ENCODE measurements at regions not wholly inside any gene's neighbourhood (a gene's known extent, or its start where the extent isn't known, plus 50 kb on each side); places are given as distances from the start of the nearest gene placed in this dataset.

GRCh38 chr3:106176734-106177133 lies 307.9 kb upstream of the CBLB start:
- Histone ChIP-seq H3K36me3 (ENCODE audit: control insufficient read depth in 4 of 4, insufficient read depth in 3 of 4, low read depth in 1 of 4, low read length in 3 of 4) (no peaks in the 10 kb centered on the region), H3K9ac (ENCODE audit: low read depth in 1 of 2, low read length in 2 of 2) (no peak overlapping the region), H3K9me3 (ENCODE audit: control insufficient read depth in 4 of 4, low read length in 3 of 4) (no peaks in the 10 kb centered on the region), H3K4me1 (ENCODE audit: control insufficient read depth in 4 of 4, insufficient read depth in 4 of 4, low read length in 3 of 4) (peaks cover 0 to 4% (median 2%) of the 10 kb centered on the region in 4 donors), H3K27ac (ENCODE audit: low read depth in 1 of 2, low read length in 2 of 2) (no peak overlapping the region), H3K4me3 (ENCODE audit: low read depth in 1 of 3, low read length in 3 of 3) (no peak overlapping the region), H3K27me3 (ENCODE audit: control insufficient read depth in 4 of 4, insufficient read depth in 4 of 4, low read length in 3 of 4) (peaks cover 0 to 2% (median 0%) of the 10 kb centered on the region in 4 donors)
- DNase-seq (ENCODE audit: low spot score), result no peak
- TF ChIP-seq FOXA2 (IDR thresholded peaks at IDR 0.05) (no peak), CTCF (IDR thresholded peaks at IDR 0.05; ENCODE audit: low read depth, low read length, missing input control) (no peak), HNF4G (IDR thresholded peaks at IDR 0.05) (no peak), FOXA1 (IDR thresholded peaks at IDR 0.05) (no peak), TAF1 (conservative IDR thresholded peaks at IDR 0.05) (no peak), ZBTB33 (IDR thresholded peaks at IDR 0.05) (no peak), YY1 (IDR thresholded peaks at IDR 0.05) (no peak), GABPA (IDR thresholded peaks at IDR 0.05 in 1 of 2, conservative IDR thresholded peaks at IDR 0.05 in 1 of 2) (no peak), EGR1 (IDR thresholded peaks at IDR 0.05; ENCODE audit: low read depth in 2 of 2) (no peak), SP1 (IDR thresholded peaks at IDR 0.05) (no peak), RAD21 (IDR thresholded peaks at IDR 0.05) (no peak)
- TF ChIP-seq, protein P1, sequence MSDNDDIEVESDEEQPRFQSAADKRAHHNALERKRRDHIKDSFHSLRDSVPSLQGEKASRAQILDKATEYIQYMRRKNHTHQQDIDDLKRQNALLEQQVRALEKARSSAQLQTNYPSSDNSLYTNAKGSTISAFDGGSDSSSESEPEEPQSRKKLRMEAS (IDR thresholded peaks at IDR 0.05), result no peak
- 41% methylated on average over 3 of the region's 3 CpGs for WGBS

DNA sequence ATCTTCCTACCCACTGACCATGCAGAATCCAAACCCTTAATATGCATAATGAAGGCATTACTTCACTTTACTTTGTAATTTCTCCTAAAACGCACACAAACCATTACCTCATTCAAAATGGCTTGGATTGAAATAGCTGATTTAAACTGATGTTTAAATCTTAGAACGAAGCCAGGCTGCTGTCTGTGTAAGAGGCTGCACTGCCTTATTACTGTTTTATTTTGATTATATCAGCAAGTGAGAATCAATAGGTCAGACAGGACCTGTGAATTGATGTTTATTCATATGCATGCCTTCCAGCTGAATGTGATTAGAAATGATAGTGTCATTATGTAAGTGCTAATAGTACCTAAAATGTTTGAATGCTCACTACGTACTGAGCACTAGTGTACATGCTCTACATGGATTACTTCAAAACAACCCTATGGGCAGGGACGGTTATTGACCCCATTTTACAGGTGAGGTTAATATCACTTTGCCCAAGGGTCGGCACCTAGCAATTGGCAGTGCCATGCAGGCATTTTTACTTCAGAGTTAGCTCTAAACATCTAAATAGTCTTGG lies 314.2 kb upstream of the CBLB start:
- WGBS, result 75% methylated on average over 5 of the region's 5 CpGs
- DNase-seq (ENCODE audit: low spot score), result no peak

More for the DNA sequence above, 314.2 kb upstream of the CBLB start:
- Histone ChIP-seq H3K27me3 (ENCODE audit: control insufficient read depth in 4 of 4, insufficient read depth in 4 of 4, low read length in 3 of 4) (peaks cover 0 to 2% (median 0%) of the 10 kb centered on the region in 4 donors), H3K9me3 (ENCODE audit: control insufficient read depth in 4 of 4, low read length in 3 of 4) (no peaks in the 10 kb centered on the region), H3K27ac (ENCODE audit: low read depth in 1 of 2, low read length in 2 of 2) (no peak overlapping the region), H3K36me3 (ENCODE audit: control insufficient read depth in 4 of 4, insufficient read depth in 3 of 4, low read depth in 1 of 4, low read length in 3 of 4) (no peaks in the 10 kb centered on the region), H3K4me1 (ENCODE audit: control insufficient read depth in 4 of 4, insufficient read depth in 4 of 4, low read length in 3 of 4) (no peaks in the 10 kb centered on the region), H3K4me3 (ENCODE audit: low read depth in 1 of 3, low read length in 3 of 3) (no peak overlapping the region), H3K9ac (ENCODE audit: low read depth in 1 of 2, low read length in 2 of 2) (no peak overlapping the region)
- TF ChIP-seq NR2F2 (IDR thresholded peaks at IDR 0.05) (no peak), YY1 (IDR thresholded peaks at IDR 0.05) (no peak), FOXA1 (IDR thresholded peaks at IDR 0.05) (no peak), SP1 (IDR thresholded peaks at IDR 0.05) (no peak), ATF3 (IDR thresholded peaks at IDR 0.05) (no peak), HNF4A (conservative IDR thresholded peaks at IDR 0.05) (no peak), JUND (IDR thresholded peaks at IDR 0.05) (no peak), RAD21 (IDR thresholded peaks at IDR 0.05) (no peak), RXRA (IDR thresholded peaks at IDR 0.05) (no peak)
- TF ChIP-seq, protein P2, sequence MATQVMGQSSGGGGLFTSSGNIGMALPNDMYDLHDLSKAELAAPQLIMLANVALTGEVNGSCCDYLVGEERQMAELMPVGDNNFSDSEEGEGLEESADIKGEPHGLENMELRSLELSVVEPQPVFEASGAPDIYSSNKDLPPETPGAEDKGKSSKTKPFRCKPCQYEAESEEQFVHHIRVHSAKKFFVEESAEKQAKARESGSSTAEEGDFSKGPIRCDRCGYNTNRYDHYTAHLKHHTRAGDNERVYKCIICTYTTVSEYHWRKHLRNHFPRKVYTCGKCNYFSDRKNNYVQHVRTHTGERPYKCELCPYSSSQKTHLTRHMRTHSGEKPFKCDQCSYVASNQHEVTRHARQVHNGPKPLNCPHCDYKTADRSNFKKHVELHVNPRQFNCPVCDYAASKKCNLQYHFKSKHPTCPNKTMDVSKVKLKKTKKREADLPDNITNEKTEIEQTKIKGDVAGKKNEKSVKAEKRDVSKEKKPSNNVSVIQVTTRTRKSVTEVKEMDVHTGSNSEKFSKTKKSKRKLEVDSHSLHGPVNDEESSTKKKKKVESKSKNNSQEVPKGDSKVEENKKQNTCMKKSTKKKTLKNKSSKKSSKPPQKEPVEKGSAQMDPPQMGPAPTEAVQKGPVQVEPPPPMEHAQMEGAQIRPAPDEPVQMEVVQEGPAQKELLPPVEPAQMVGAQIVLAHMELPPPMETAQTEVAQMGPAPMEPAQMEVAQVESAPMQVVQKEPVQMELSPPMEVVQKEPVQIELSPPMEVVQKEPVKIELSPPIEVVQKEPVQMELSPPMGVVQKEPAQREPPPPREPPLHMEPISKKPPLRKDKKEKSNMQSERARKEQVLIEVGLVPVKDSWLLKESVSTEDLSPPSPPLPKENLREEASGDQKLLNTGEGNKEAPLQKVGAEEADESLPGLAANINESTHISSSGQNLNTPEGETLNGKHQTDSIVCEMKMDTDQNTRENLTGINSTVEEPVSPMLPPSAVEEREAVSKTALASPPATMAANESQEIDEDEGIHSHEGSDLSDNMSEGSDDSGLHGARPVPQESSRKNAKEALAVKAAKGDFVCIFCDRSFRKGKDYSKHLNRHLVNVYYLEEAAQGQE (IDR thresholded peaks at IDR 0.05), result no peak
- TF ChIP-seq, protein P1 (IDR thresholded peaks at IDR 0.05), result no peak

All from liver (tissue), 8 donors.